HG03571 (cell line): ENCODE measurements at regions not wholly inside any gene's neighbourhood (a gene's known extent, or its start where the extent isn't known, plus 50 kb on each side); places are given as distances from the start of the nearest gene placed in this dataset.
"Not testable (repeated sequence)": the region's sequence is repeated elsewhere in the genome, so short reads cannot be mapped to it uniquely, and the experiment has no call there.

Experiments
- ATAC-seq: cut with Tn5 transposase; IDR thresholded peaks from one replicate; pipeline ENCODE4 v1.9.1; 2021; ENCODE audit not compliant: unreplicated experiment

DNA sequence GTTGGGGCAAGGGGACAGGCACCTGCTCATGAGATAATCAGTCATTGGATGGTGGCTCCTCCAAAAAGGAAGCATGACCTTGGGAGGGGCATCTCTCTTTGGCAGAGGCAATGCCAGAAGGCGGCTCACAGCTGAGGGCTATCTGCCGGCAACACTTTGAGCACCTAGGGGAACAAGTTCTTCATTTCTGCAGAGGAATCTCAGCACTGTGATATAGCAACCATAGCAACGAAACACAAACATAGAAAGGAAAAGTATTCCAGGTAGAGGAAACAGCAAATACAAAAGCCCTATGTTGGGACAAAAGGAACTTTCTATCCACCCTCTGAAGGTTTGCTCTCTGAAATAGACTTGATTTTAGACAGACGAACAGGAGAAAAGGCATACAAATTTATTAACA, 89.1 kb upstream of the NEDD4L start:
- ATAC-seq = no peak

DNA sequence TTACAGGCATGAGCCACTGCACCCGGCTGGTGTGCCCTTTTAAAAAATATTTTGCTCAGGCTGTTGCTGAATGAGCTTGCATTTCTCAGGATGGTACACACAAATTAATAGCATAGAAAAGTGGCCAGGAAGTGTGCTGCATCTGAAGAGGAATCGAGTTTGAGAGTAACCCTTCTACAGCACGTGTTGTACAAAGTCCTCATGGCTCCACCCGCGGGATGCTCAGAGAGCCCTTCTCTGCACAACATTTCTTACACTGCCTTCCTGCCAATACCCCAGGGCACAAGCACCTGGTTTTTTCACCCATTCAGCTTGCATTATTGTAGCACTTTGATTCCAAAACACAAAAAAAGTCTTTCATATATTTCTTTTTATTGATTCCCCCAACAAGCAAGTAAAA, 90.1 kb upstream of the NEDD4L start:
- ATAC-seq = no peak

DNA sequence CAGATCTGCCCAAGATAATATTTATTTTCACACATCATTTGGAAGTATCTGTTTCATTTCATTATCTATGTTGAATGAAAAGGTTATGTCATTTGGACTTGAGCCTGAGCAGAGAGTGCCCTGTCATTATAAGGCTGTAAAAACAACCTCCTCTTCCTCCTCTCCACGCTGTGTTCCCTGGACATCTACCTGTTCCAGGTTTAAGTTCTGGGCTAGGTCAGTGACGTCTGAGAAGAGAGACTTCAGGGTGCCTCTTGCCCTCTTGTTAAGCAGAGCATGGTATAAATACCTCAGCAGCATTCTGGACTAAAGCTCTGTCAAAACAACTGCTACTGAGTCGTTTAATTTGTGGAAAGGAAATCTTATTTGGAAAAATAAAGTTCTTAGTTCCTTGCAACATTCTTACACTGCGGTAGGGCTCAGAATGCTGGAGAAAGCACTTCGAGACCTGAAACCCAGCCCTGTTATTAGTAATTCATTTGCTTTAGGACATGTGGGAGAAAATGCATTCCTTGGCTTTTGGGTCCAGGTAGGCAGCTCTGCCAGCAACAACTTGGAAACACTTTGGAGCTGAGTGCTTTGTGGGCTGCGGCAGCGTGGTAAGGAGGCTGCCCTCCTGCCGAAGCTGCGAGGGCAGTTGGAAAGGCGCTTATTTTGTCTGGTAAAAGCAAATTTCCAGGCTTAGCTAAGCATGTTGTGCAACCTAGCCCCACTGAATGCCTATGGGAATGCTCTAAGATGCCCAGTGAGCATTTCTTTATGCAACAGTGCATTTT, 91.8 kb upstream of the NEDD4L start:
- ATAC-seq = no peak

DNA sequence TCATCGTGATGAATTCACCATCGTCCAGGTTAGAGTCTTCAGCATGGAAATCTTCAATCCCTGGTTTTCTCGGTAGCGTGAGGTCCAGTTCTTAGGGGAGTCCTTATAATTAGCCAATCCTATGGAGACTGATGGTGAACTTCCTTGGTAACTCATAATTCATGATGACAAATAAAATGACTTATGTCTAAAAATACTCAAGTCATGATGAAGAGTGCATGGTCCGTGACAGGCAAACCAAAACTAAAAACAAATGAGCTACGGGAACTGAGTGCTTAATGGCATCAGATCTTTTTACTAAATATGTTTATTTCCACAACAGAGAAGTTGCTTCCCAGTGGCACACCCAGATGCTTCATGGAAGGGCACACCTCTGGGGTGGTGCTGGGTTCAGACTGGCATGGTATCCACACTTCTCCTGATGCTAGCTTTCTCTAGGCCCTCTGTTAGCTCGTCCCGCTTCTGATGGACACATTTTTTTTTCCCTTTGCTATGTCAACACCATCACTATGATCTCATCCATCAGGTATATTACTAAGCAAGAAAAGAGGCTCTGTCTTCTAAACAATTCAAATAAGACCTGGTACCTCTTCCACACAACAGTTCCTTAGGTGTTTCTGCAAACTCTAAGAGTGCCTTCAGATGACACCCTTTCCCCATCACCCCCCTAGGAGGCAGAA, 92.8 kb upstream of the NEDD4L start:
- no peak for ATAC-seq

DNA sequence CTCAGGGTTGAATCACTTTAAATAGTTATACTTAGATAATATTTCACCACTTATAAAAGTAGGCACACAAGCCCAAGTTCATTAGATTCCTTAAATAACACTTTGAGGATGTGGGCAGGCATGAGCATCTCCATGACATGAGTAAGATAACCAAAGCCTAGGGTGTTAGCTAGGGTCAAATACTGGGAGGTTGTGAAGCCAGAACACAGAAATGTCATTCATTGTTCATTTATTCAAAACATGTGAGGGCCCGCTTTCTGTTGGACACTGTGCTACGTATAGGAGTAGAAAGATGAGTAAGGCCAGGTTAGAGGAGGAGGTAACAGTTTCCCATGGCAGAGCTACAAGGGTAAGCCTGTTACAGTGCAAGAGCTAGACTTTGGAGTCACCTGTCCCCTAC, 93.5 kb upstream of the NEDD4L start:
- ATAC-seq = no peak

DNA sequence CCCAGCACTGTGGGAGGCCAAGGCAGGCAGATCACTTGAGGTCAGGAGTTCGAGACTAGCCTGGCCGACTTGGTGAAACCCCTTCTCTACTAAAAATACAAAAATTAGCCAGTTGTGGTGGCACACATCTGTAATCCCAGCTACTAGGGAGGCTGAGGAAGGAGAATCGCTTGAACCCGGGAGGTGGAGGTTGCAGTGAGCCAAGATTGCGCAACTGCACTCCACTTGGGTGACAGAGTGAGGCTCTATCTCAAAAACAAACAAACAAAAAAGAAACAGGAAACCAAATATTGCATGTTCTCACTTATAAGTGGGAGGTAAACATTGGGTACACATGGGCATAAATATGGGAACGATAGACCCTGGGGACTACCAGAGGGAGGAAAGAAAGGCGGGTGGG, 94.7 kb upstream of the NEDD4L start:
- ATAC-seq = not testable (repeated sequence)

DNA sequence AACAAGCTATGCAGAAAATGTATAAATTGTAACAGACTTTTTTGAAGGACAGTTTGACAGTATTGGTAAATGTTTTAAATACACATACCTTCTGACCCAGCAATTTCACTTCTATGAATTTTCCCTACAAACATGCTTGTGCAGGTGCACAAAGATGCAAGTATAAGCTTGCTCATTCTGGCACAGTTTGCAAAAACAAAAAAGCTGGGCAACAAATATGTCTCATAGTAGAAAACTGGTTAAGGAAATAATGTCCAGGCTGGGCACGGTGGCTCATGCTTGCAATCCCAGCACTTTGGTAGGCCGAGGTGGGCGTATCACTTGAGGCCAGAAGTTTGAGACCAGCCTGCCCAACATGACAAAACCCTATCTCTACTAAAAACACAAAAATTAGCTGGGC, 96.9 kb upstream of the NEDD4L start:
- ATAC-seq = no peak

DNA sequence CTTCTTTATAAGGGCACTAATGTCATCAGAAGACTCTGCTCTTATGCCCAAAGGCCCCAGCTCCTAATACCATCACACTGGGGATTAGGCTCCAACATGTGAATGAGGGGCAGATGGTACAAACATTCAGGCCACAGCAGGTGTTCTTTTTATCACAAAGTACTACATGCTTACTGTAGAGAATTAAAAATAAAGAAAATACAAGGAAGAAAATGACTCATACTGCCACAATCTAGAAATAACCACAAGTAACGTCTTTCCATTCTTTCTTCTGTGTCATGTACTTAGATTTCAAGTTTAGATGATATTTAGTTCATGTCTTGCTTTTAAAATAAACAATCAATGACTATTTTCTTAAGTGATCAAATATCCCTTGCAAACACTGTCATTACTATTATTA, 100.3 kb upstream of the NEDD4L start:
- ATAC-seq = no peak

DNA sequence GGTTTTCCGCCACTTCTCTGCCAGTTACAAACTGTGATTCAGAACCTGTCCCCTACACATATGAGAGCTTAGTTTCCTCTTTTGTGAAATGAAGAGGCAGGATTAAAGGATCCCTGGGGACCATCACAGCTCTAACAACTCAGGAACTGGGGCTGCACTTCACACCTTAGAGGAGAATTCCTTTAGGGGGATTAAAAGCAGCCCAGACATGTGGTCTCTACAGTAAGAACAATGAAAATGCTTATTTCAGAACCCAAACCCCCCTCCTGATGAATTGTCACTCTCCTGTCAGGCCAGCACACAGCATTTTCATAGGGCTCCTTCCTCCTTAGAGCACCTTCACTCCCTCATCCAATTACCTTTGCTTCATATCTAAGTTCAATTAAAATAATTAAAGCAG, 101.5 kb upstream of the NEDD4L start:
- ATAC-seq = no peak

DNA sequence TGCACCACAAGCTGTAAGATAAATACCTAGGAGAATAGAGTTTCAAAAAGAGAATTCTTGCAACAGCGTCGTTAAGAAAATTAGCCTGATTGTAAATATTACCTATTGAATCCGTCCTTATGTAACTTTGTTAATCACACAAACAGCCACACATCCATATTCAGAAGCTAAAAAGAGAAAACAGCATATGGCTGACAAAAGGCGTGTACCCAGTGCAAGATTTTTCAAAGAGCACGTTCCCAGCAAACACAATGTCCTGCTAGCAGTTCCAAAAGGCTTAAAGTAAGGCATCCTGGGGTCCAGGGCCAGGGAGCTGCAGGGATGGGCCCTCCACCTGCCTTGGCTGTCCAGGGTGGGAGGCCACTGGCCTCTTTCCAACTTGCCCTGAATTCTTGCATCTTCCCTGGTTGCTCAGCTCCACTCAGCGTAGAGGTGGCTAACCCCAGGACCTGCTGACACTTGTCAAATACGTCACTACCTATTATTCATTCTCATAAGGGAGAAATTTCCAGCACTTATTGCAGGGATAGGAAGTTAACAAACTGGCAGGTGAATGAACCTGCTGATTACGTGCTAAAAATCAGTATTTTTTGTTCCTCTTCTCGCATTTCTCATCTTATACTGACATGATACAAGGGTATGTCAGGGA, 102.1 kb upstream of the NEDD4L start:
- no peak for ATAC-seq

DNA sequence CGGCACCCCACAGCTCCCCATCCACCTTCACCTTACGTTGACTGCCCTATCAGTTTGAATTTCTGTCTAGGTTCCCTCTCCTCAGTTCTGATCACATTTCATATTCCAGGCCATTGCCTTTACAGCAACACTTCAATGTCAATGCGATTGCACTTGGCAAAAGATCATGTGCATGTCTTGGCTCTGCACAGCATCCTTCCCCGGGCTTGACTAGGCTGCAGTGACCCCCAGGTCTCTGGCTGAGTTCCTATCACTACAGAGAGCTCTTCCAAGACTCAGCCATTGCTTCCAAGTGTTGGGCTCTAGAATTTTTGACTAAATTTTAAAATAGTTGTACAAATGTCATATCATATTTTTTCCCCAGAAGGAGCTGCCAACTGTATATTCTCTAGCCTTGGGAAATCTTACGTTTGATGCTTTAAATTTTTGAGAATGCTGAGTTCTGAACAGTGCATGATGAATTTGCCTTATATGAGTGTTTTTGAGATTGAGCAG, 103.8 kb upstream of the NEDD4L start:
- no peak for ATAC-seq

DNA sequence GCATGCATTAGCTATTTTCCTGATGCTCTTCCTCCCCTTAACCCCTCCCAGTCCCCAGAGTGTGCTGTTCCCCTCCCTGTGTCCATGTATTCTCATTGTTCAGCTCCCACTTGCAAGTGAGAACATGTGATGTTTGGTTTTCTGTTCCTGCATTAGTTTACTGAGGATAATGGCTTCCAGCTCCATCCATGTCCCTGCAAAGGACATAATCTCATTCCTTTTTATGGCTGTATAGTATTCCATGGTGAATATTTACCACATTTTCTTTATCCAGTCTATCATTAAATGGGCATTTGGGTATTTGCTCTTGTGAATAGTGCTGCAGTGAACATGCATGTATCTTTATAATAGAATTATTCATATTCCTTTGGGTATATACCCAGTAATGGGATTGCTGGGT, 109.7 kb upstream of the NEDD4L start:
- not testable (repeated sequence) for ATAC-seq

DNA sequence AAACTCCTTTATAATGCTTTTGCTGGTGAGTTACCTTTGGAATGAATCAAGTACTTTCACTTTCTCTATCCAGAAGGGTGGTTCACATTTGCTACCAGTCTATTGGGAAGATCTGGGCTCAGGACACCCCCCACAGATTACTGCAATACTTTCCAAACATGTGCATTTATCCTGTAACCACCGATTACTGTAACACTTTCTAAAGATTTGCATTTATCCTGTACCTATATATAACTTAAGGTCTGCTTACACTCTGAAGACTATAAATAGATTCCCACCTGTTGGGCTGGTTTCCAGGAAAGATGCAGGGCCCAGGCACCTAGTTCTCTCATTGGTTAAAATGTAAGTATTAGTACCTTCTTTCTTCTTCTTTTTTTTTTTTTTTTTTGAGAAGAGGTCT, 113.0 kb upstream of the NEDD4L start:
- ATAC-seq = peak; percentile 66

DNA sequence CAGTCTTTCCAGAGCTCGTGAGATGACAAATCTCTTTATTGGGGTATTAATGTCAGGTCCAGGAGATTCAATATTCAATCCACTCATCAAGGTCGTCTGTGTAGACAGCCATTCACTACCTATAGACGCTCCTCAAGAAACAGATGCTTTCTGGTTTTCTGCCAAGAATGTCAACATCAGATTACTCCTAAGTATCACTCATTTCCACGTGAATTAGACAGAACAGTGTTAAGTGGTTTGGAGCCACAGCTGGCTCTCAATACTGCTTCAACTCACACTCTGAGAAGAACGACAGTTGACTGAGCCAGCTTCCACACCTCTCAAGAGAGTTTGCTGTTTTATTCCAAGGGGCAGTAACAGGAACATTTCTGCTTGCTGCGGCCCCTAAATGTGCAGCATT, 113.5 kb upstream of the NEDD4L start:
- ATAC-seq = no peak

DNA sequence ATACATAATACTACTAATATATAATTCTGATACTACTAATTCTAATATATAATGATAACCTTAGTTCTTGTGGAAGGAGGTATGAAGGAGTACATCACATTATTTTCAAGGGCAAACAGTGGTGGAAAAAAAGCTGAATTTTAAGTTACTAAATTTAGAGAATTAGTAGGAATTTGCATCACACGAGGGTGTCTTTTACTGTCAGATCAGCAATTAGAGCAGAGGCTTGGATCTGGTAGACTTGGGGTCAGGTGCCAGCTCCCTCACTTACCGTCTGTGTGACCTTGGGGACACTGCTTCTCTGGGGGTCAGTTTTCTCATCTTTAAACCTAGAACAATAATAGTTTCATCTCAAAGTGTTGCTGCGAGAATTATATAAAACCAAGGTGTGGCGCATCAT, 114.1 kb upstream of the NEDD4L start:
- no peak for ATAC-seq

DNA sequence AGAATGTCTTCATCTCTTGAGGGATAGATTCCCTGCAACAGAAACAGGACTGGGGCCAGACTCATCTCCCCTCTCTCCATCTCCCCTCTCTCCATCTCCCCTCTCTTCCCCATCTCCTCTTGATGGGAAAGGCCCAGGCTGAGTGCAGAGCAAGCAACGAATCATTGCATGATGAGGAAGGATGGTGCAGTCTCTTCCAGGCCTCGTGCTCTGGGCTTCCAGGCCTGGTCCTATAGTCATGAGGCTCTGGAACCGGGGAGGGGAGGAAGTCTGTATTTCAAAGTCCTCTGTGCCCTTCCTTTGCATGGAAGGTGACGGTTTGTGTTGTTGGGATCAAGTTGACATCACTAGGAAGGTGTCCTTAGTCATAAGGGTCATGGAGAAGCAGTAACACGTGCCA, 115.6 kb upstream of the NEDD4L start:
- ATAC-seq = no peak

DNA sequence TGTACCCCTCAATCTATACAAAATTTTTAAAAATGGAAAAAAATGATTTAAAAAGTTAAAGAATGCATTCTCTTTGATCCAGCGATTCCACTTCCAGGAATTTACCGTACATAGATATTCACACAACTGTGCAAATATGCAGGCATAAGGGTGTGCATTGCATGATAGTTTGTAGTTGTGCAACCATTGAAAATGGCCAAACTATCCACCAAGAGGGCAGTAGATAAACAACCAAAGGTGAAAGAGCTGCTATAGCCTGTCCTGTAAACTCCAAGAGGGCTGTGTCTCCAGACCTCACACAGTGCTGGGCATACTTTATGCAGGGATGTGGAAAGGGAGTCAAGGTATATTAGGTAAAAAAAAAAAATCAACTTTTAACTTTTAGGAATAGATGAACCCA, 116.5 kb upstream of the NEDD4L start:
- no peak for ATAC-seq

DNA sequence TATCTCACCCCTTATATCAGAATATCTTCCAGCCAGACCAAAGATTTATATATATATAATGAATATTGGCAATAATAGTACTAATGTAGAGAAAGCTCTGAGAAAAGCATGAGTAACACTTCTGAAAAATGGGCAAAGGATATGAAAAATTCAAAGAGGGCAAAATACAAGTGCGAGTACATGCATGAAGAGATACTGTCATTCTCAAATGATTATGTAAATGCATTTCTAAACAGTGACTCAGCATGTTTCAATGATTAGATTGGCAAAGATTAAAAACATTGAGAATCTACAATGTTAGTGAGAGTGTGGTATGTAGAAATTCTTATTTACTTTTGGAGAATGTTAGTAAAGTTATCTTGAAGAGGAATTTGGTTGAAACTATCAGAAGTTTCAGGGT, 118.3 kb upstream of the NEDD4L start:
- ATAC-seq = no peak

DNA sequence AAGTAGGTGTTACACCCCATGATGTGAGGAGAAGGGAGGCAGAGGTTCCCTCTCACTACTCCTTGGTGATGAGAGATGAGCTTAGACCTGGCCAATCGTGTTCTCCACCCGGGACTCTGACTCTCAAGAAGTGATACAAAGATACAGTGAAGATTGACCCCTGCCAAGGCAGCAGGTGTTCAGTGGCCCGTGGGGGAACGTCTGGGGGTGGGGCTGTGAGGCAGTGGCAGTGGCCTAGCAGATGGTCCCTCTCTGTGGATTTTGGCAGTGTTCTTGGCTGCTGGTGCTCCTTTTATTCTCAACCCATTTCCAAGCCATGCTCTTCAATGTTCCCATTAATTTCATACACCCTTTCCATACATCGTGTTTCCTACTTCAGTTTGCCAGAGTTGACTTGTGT, 120.4 kb upstream of the NEDD4L start:
- ATAC-seq = no peak

DNA sequence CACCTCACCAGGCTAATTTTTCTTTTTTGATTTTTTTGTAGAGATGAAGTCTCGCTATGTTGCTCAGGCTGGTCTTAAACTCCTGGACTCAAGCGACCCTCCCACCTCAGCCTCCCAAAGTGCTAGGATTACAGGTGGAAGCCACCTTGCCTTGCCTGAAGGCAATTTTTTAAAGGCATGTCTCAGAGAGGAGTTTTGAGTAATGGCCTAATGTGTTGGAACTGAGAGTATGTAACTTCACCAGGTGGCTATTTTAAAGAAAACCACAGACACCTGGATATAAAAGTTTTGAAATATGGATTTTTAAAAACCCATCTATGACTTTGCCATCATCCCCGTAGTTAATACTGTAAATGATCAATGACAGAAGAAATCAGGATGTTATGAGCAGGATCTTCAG, 119.8 kb upstream of the ATP8B1 start:
- no peak for ATAC-seq

DNA sequence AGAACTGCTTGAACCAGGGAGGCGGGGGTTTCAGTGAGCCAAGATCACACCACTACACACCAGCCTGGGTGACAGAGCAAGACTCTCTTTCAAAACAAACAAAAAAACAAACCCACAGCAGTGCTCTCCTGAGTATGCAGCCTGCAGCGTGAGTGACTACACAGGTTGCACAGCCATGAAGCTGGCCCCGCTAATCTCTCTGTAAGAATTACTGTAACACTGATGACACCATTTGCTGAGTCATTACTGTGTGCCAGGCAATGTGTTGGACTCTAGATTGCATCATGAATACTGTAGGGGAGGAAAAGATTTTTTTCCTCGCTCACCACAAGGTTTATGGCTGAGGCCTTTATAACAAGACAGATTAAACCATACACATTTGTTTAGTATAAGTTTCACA, 118.6 kb upstream of the ATP8B1 start:
- no peak for ATAC-seq

DNA sequence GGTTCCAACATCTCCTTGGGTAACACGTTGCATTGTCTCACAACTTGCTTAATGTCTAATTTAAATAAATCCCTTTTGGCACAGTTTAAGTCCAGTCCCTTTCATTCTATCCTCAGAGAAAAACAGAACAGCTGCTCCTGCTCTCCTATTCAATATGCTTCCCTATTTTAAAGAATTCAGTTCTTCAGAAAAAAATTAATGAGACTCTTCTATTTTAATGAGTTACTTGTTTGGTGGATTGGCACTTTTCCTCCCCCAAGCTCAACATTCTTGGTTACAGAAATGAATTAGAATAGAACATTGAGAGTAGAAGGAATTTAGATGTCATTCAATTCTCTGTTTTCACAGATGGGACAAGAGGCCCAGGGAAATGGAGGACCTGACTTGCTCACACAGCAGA, 116.9 kb upstream of the ATP8B1 start:
- ATAC-seq = no peak
